GM18867 (cell line): ENCODE measurements at regions not wholly inside any gene's neighbourhood (a gene's known extent, or its start where the extent isn't known, plus 50 kb on each side); places are given as distances from the start of the nearest gene placed in this dataset.

Experiments used
- ATAC-seq: cut with Tn5 transposase; IDR thresholded peaks from one replicate; pipeline ENCODE4 v1.9.1; 2021; ENCODE audit warnings: mild to moderate bottlenecking, moderate library complexity; ENCODE audit not compliant: unreplicated experiment

GRCh38 chr4:81642543-81642942, 170.8 kb upstream of the RASGEF1B start:
- no peak for ATAC-seq

DNA sequence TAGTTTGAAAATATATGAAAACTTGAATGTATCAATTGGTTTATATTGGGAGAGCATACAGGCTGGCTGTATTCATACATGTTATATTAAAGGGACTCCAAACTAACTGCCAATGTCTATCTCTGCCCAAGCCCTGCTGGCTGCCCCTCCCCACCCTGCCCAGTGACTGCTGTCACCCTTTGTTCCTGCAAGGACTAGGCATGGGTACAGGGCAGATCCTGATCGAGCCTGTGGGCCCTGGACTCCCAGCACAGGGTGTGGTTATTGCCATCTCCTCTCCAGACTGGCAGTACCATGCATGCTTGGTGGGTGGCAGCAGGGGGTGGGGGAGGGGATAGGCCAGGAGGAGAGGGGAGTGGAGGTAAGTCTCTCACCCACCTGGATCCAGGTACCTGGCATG, 167.5 kb upstream of the RASGEF1B start:
- no peak for ATAC-seq

DNA sequence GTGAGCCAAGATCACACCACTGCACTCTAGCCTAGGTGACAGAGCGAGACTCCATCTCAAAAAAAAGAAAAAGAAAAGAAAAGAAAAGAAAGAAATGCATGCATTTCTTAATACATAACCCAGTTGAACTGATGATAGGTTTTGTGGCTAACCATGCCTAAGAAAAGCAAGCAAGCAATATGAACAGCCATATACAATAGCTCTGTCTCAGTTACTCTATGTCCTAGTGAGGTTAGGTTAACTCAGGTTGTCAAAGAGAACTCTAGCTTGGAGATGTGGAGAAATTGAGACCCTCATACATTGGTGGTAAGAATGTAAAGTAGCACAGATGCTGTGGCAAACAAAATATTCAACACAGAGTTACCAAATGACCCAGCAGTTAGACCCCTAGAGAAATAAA, 167.0 kb upstream of the RASGEF1B start:
- no peak for ATAC-seq

DNA sequence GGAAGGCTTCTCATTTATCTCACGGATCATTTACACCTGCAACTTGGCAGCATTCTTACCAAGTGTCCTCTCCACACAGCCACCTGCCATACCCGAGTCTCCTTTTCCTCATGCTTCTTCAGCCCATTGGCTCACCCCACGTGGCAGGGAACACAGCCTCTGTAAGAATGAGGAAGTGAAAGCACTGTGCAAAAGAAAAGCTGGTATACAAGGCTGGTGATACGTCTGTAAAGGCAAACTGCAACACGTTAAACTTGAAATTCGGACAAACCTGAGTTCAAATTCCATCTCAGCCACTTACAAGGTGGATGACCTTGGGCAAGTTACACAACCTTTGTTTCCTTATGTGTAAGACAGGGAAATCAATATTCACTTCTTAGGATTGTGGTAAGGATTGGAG, 164.0 kb upstream of the RASGEF1B start:
- ATAC-seq: peak; percentile 81

- ATAC-seq: no peak
These were observed 163.3 kb upstream of the RASGEF1B start for GRCh38 chr4:81634766-81635549.

DNA sequence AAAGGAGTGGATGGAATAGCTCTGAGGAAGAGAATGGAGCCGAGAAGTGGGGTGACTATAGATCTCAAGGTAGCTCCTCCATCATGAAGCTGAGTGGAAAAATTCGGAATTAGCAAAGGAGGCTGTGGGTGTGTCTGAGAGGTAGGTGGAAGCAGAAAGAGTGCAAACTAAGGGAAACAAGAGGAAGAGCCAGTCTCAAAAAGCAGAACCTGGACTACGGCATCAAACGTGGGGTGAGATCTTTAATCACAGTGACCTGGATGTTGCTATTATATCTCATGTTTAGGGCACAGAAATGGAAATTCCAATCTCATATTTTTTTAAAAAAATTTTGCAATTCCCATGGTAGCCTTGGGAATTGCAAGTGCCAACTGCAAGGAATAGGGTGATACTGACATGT, 162.5 kb upstream of the RASGEF1B start:
- no peak for ATAC-seq

- no peak for ATAC-seq
These were observed 161.0 kb upstream of the RASGEF1B start for GRCh38 chr4:81632581-81633299.

GRCh38 chr4:81631958-81632441, 160.3 kb upstream of the RASGEF1B start:
- ATAC-seq: peak; percentile 63

DNA sequence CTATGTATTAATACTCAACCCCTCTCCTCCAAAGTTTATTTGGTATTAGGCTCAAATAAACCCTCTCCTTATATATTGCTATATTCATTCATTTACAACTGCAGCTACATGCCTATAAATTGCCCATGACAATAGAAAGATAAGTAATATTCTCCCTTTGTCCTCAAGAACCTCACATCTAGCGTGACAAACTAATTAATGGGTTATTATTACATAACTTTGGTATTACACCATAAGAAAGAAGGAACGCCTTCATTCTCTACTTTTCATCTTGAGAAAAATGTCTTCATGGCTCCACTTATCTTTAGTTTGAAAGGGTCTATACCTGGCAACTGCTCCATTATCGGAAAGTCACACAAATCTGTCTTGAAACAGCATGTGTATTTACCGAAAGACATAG, 157.7 kb upstream of the RASGEF1B start:
- no peak for ATAC-seq

- peak; percentile 41 for ATAC-seq
These were observed 156.8 kb upstream of the RASGEF1B start for GRCh38 chr4:81628489-81628888.

DNA sequence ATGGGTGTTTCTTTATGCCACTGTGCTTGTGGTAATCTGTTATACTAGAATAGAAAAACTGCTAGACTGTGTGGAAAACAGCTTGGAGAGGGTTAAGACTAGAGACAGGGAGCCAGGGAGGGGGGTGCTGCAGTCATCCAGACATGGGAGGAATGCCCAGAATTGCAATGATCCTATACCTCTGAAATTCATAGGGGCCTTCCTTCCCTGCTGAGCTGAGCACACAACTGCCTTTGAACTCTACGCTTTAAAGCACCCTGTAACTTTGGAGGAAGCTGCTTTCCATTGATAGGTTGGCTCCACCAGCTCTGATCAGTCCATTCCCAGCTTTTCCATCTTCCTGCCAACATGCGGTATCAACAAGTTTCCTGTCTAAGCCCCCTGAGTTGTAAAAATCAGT, 155.9 kb upstream of the RASGEF1B start:
- no peak for ATAC-seq

DNA sequence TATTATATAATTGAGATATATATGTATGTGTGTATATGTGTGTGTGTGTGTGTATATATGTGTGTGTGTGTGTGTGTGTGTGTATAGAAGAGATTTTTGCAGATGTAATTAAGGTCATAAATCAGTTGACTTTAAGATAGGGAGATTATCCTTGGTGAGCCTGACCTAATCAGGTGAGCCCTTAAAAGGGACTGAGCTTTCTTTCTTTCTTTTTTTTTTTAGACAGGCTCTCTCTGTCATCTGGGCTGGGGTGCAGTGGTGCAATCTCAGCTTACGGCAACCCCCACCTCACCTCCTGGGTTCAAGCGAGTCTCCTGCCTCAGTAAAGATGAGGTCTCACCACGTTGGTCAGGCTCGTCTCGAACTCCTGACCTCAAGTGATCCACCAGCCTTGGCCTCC, 155.1 kb upstream of the RASGEF1B start:
- ATAC-seq: no peak

DNA sequence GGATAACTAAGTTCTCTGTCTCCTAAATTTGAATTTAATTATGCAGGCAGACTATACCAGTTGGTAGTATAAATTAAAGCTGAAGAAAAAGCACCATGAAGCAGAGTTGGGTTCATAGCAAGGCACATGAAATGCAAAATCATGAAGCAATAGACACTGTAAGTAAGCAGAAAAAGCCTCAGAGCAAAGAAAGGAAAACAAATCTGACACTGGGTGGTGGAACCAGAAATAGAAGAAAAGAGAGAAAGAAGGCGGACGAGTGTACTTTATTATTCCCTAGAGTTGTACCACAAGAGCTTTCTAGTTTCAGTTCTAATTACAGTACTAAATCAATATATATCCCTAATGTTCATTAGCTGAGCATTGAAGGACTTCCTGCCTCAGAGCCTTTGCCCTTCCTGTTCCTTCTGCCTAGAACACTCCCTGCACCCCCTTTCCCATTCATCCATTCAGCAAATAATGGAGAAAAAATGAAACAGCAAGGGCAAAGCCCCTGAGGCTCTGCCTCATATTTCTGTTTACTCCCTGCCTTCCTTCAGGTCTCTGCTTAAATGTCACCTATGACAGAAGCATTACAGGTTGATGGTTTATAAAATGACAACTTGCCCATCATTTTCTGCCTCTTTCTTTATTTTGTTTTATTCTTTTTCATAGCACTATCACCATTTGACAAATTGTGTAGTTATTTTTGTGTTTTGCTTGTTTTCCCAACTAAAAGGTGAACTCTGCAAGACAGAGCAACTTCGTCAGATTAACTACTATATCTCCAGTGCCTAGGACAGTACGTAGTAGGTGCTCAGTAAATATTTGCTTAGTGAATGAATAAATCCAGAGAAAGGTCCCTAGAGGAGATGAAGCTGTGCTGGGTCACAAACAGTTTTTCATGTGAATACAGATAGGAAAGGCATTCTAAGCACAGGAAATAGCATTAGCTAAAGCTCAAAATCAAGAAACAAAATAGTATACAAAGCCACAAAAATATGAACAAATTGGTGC, 154.0 kb upstream of the RASGEF1B start:
- ATAC-seq: no peak

- ATAC-seq: no peak
These were observed 151.7 kb upstream of the RASGEF1B start for GRCh38 chr4:81623434-81623833.

DNA sequence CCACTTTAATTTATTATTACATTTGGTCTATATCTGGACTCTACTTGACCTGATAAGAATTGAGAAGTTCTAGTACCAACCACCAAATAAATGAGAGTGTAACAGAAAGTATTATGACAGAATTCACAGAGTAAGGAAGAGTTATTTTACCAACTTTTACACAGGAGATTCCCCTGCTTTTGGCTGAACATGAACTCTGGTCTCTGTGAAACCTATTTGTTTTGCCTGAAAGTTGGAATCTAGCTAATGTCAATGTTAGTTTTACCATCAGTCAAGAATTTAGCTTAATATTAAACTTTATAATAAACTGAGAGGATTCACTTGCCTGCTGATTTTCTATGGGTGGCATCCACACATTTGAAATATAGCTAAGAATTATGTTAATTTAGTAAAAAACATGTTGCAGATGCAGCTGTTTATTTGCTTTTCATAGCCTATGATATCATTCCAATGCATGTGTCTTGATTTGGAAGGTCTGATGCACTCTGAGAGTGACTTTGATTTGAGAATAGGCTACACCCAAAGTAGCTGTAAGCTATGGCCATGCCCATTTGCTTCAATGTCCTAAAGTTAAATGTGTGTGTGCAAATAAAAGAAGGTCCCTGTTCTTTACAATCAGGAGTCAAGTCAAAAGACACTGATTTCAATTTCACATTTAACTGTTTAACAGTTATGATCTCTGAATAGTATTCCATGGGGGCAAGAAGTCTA, 150.9 kb upstream of the RASGEF1B start:
- no peak for ATAC-seq

DNA sequence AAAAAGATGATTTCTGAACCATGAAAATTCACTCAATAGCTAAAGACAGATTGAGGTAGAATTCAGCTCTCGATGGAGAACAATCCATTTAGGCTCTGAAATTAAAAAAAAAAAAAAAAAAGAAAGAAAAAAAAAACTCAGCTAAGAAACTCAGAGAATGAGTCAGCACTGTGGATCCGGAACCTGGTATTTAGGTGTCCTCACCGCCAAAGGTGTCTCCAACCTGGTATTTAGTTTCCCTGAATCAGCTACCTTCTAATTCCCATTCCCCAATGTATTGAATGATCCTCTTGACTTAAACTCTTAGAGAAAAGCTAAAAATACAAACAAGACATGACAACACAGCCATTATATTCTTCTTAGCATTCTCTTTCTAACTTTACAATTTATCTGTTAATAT, 150.3 kb upstream of the RASGEF1B start:
- no peak for ATAC-seq

- ATAC-seq: peak; percentile 44
These were observed 149.8 kb upstream of the RASGEF1B start for GRCh38 chr4:81621490-81621889.

DNA sequence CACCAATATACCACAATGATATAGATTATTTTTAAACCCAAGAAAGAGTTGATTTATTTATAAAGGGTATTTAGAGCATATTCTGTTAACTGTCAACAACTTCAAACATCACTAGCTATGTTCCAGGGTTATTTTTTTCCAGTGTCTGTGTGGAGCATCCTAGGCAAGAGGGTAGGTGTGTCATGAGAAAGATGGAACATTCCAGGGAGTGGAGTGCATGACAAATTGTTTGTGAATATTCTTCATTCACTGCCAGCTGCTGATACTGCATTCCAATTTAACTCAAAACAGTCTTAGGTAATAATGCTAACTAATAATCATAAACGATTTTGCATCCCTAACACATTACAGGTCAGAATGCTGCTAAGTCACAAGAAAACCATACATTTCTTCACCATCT, 148.7 kb upstream of the RASGEF1B start:
- no peak for ATAC-seq

GRCh38 chr4:81617545-81617944, 145.8 kb upstream of the RASGEF1B start:
- ATAC-seq: no peak

DNA sequence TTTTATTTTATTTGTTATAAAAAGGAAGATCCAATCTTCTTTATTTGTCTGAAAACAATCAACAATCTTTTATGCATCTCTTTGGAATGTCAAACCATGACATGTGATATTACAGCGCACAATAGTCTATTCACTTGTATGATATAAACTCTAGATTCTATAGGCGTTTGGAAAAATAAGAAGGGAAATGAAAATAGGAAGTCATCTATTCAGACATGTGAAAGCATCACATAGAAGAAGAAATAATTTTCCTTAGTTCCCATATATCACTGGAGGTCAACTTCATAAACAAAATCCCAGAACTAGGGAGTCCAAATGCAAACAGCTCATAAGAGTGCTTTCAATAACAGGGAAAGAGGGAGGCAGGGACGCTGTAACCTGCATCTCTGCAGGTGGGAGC, 139.5 kb upstream of the RASGEF1B start:
- ATAC-seq: no peak
